ENCODE measurements at regions not wholly inside any gene's neighbourhood (a gene's known extent, or its start where the extent isn't known, plus 50 kb on each side); places are given as distances from the start of the nearest gene placed in this dataset.

DNA sequence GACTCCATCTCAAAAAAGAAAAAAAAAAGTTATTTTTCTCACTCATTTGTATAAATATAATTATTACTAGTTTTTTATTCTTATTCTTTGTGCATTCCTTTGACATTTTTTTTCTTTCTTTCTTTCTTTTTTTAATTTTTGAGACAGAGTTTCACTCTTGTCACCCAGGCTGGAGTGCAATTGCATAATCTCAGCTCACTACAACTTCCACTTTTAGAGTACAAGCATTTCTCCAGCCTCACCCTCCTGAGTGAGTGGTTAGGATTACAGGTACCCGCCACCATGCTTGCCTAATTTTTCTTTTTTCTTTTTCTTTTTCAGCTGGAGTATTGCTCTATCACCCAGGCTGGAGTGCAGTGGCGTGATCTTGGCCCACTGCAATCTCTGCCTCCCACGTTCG lies 51.4 kb upstream of the JARID2 start:
- TF ChIP-seq, protein P1, sequence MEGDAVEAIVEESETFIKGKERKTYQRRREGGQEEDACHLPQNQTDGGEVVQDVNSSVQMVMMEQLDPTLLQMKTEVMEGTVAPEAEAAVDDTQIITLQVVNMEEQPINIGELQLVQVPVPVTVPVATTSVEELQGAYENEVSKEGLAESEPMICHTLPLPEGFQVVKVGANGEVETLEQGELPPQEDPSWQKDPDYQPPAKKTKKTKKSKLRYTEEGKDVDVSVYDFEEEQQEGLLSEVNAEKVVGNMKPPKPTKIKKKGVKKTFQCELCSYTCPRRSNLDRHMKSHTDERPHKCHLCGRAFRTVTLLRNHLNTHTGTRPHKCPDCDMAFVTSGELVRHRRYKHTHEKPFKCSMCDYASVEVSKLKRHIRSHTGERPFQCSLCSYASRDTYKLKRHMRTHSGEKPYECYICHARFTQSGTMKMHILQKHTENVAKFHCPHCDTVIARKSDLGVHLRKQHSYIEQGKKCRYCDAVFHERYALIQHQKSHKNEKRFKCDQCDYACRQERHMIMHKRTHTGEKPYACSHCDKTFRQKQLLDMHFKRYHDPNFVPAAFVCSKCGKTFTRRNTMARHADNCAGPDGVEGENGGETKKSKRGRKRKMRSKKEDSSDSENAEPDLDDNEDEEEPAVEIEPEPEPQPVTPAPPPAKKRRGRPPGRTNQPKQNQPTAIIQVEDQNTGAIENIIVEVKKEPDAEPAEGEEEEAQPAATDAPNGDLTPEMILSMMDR (IDR thresholded peaks at IDR 0.05), result no peak
- TF ChIP-seq POLR2A (IDR thresholded peaks at IDR 0.05), result no peak

Measured in body of pancreas (tissue), 4 donors.